LNCaP clone FGC (cell line): ENCODE measurements at regions not wholly inside any gene's neighbourhood (a gene's known extent, or its start where the extent isn't known, plus 50 kb on each side); places are given as distances from the start of the nearest gene placed in this dataset.

Experiments used
- DNase-seq: peaks from one replicate; pipeline ENCODE4 v3.0.0-alpha.2; 2011; ENCODE audit warnings: low read depth
- H3K4me3 ChIP-seq: 2 replicates; pipeline ENCODE4 v1.5.1; 2011; ENCODE audit warnings: mild to moderate bottlenecking, low read depth, low read length, control low read depth
- TF ChIP-seq, protein P1 (sequence below): IDR thresholded peaks from 2 replicates; pipeline ENCODE4 v1.5.1; 2012; ENCODE audit warnings: mild to moderate bottlenecking; ENCODE audit not compliant: control insufficient read depth, insufficient read depth; ENCODE audit errors: extremely low read depth

DNA sequence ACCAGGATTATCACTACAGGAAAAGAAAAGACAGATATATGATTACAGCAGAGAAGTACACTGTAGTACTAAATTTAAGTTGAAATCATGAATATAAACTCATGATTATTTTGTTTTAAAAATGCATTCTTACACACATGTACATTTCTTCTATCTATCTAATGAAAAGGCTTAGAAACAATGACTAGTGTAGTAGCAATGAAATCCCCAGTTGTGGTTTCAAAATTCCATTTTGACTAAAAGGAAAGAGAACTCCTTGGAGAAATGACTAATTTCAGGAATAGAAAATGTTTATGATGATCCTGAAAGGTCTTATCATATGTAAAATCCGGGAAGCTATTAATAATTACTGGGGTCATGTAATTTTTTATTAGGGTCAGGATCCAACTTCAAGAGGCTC lies 195.0 kb upstream of the STARD13 start:
- no peak overlapping the region for H3K4me3 ChIP-seq
- no peak for DNase-seq
- TF ChIP-seq, protein P1, sequence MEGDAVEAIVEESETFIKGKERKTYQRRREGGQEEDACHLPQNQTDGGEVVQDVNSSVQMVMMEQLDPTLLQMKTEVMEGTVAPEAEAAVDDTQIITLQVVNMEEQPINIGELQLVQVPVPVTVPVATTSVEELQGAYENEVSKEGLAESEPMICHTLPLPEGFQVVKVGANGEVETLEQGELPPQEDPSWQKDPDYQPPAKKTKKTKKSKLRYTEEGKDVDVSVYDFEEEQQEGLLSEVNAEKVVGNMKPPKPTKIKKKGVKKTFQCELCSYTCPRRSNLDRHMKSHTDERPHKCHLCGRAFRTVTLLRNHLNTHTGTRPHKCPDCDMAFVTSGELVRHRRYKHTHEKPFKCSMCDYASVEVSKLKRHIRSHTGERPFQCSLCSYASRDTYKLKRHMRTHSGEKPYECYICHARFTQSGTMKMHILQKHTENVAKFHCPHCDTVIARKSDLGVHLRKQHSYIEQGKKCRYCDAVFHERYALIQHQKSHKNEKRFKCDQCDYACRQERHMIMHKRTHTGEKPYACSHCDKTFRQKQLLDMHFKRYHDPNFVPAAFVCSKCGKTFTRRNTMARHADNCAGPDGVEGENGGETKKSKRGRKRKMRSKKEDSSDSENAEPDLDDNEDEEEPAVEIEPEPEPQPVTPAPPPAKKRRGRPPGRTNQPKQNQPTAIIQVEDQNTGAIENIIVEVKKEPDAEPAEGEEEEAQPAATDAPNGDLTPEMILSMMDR = no peak

DNA sequence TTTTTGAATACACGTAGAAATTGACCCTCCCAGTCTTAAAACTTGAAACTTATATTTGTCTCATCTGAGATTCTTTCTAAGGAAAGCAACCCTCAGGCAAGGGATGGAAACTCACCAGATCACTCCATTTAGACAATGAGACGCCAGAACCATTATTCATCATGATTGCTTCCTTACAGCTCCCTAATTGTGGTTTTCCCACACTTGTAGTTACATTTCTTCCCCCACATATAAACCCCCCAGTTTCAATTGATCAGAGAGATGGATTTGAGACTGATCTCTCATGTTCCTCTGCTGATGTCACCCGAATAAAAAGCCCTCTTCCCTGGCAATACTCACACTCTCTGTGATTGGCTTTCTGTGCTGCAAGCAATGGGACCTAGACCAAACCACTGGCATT lies 197.9 kb upstream of the STARD13 start:
- DNase-seq = no peak
- H3K4me3 ChIP-seq = no peak overlapping the region
- TF ChIP-seq, protein P1 = no peak

- TF ChIP-seq, protein P1 = no peak
- H3K4me3 ChIP-seq = no peak overlapping the region
- no peak for DNase-seq
Observed at GRCh38 chr13:33485247-33485646, 199.7 kb upstream of the STARD13 start.

- no peak for DNase-seq
- TF ChIP-seq, protein P1 = peak; percentile 37
Observed at GRCh38 chr13:33487575-33488243, 202.2 kb upstream of the STARD13 start.

GRCh38 chr13:33489563-33489962 lies 204.0 kb upstream of the STARD13 start:
- TF ChIP-seq, protein P1 = no peak
- H3K4me3 ChIP-seq = no peak overlapping the region
- DNase-seq = no peak

More at GRCh38 chr13:33487575-33488243, 202.2 kb upstream of the STARD13 start:
- no peak overlapping the region for H3K4me3 ChIP-seq

GRCh38 chr13:33490461-33491327 lies 205.1 kb upstream of the STARD13 start:
- DNase-seq = no peak
- TF ChIP-seq, protein P1 = no peak
- no peak overlapping the region for H3K4me3 ChIP-seq
